MCF 10A (cell line): ENCODE measurements at regions not wholly inside any gene's neighbourhood (a gene's known extent, or its start where the extent isn't known, plus 50 kb on each side); places are given as distances from the start of the nearest gene placed in this dataset.

ENCODE experiments used
- BruUV-seq: library from RNA; stranded (reverse); fragments of 400-500 nt; replicated peaks from 2 replicates; lab custom pipeline; 2021; lab: Mats Ljungman, UMichigan
- CTCF ChIA-PET: fragments of 300-600 bp; sonication (Branson Sonifier 250); formaldehyde crosslinking; extraction: SDS; loops from one replicate; lab custom pipeline; 2021; ENCODE audit warnings: antibody characterized with exemption, inconsistent platforms; lab: Yijun Ruan, JAX
- POLR2A ChIA-PET: fragments of 300-600, 350-650 bp; sonication (Branson Sonifier 250); formaldehyde crosslinking; extraction: SDS; loops from one replicate; lab custom pipeline; 2020; ENCODE audit warnings: antibody characterized with exemption, inconsistent platforms; lab: Yijun Ruan, JAX
- DNase-seq: peaks from one replicate; pipeline ENCODE4 v3.0.0-alpha.2; 2018; ENCODE audit not compliant: unreplicated experiment
- H3K27ac Mint-ChIP-seq: one replicate; pipeline ENCODE4 v1.8.0; 2022; ENCODE audit warnings: mild to moderate bottlenecking, low read depth, mixed read lengths; ENCODE audit not compliant: unreplicated experiment
- H3K27me3 Mint-ChIP-seq: one replicate; pipeline ENCODE4 v1.8.0; 2022; ENCODE audit warnings: mixed read lengths; ENCODE audit not compliant: insufficient read depth, unreplicated experiment
- H3K36me3 Mint-ChIP-seq: one replicate; pipeline ENCODE4 v1.8.0; 2022; ENCODE audit warnings: mild to moderate bottlenecking, moderate library complexity, mixed read lengths; ENCODE audit not compliant: insufficient read depth, unreplicated experiment
- H3K4me1 Mint-ChIP-seq: one replicate; pipeline ENCODE4 v1.8.0; 2022; ENCODE audit warnings: mixed read lengths; ENCODE audit not compliant: insufficient read depth, unreplicated experiment
- H3K4me3 Mint-ChIP-seq: one replicate; pipeline ENCODE4 v1.8.0; 2022; ENCODE audit warnings: mild to moderate bottlenecking, moderate library complexity, mixed read lengths; ENCODE audit not compliant: unreplicated experiment
- H3K9me3 Mint-ChIP-seq: one replicate; pipeline ENCODE4 v1.8.0; 2022; ENCODE audit warnings: mixed read lengths; ENCODE audit not compliant: unreplicated experiment
- intact Hi-C: fragments of 100-400 bp; cut with micrococcal nuclease; formaldehyde crosslinking; loops from 2 replicates; pipeline ENCODE4 v1.14.1; 2022
- TF ChIP-seq, protein P1 (sequence below): fragments of 200-600 bp; IDR thresholded peaks from one replicate; pipeline ENCODE4 v1.8.0; 2022; ENCODE audit warnings: antibody characterized with exemption, mild to moderate bottlenecking; ENCODE audit not compliant: unreplicated experiment

DNA sequence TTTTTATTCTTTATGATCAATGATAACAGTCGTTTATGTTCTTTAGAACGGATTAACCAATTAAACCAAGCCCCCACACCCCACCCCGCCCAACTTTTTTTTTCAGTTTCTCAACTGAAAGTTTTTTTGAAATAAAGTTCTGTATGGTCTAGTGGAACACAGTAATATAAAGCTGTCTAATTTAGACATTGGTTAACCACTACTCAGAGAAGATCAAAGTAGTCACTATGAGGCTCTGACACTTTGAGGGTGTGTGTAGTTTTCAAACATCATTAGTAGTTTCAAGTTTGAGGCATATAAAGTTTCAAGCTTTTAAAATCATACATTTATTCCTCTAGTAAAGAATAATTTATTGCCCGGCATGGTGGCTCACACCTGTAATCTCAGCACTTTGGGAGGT lies 413.2 kb downstream of the EFNB2 start:
- ChIA-PET CTCF (no interaction called here), POLR2A (no interaction called here)
- intact Hi-C loops, result no loop called here

DNA sequence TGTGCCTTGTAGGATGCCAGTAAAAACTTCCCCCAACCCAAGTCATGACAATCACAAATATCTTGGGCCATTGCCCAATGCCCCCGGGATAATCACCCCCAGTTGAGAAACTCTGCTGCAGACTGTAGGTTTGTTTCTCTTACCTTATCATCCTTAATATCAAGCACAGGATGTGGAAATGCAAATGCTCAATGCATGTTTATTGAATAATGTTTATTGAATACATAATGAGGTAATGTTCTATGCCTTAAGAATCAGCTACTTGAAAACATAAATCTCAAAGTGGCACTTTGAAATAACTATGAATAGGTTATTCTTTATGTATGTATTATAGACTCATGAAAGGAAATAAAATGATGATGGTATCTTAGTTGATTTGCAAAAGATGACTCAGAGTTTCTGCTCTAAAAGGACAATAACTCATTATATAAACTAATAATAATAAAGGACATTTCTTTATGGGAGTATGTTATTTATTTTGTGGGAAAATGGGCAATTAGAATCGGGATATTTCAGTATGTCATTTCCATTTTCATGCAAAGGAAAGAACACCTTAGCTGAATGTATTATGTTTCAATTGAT lies 414.2 kb downstream of the EFNB2 start:
- intact Hi-C loops, result no loop called here
- no peak for DNase-seq
- no peak overlapping the region for H3K4me3 Mint-ChIP-seq
- H3K36me3 Mint-ChIP-seq, result no peaks in the 10 kb centered on the region
- BruUV-seq, result no TSS peak
- TF ChIP-seq, protein P1, sequence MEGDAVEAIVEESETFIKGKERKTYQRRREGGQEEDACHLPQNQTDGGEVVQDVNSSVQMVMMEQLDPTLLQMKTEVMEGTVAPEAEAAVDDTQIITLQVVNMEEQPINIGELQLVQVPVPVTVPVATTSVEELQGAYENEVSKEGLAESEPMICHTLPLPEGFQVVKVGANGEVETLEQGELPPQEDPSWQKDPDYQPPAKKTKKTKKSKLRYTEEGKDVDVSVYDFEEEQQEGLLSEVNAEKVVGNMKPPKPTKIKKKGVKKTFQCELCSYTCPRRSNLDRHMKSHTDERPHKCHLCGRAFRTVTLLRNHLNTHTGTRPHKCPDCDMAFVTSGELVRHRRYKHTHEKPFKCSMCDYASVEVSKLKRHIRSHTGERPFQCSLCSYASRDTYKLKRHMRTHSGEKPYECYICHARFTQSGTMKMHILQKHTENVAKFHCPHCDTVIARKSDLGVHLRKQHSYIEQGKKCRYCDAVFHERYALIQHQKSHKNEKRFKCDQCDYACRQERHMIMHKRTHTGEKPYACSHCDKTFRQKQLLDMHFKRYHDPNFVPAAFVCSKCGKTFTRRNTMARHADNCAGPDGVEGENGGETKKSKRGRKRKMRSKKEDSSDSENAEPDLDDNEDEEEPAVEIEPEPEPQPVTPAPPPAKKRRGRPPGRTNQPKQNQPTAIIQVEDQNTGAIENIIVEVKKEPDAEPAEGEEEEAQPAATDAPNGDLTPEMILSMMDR, result no peak
- H3K9me3 Mint-ChIP-seq, result no peaks in the 10 kb centered on the region
- H3K27ac Mint-ChIP-seq, result no peak overlapping the region
- POLR2A ChIA-PET, result no interaction called here
- H3K4me1 Mint-ChIP-seq, result peaks cover 16% of the 10 kb centered on the region
- H3K27me3 Mint-ChIP-seq, result no peaks in the 10 kb centered on the region
- CTCF ChIA-PET, result interaction anchor here (0.7 kb wide), 1 partner anchor 405 kb away, joined by 3 read pairs; no protein-coding TSS in a partner anchor

More for the DNA sequence above, 413.2 kb downstream of the EFNB2 start:
- TF ChIP-seq, protein P1, result no peak
- H3K36me3 Mint-ChIP-seq, result no peaks in the 10 kb centered on the region
- no peak overlapping the region for H3K27ac Mint-ChIP-seq
- H3K4me3 Mint-ChIP-seq, result no peak overlapping the region
- BruUV-seq, result no TSS peak
- no peaks in the 10 kb centered on the region for H3K9me3 Mint-ChIP-seq
- no peaks in the 10 kb centered on the region for H3K27me3 Mint-ChIP-seq
- no peak for DNase-seq
- peaks cover 16% of the 10 kb centered on the region for H3K4me1 Mint-ChIP-seq

DNA sequence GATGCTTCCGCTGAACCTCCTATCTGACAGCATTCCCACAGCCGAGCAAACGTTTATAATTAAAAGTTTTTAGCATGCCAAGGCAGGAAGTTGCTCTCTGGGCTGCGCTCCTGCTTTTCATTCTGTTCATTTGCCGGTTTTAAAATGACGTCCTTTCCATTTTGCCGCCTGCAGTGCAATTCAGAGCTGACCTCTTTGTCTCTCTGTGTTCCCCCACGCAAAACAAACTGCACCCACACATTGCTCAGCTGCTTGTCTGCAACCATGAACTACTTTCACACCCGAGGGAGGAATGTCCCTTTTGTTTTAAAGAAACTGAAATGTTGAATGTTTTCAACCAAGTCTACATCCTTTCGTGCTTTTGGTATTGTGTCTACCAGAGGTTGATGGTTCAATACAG lies 416.5 kb downstream of the EFNB2 start:
- H3K27ac Mint-ChIP-seq, result peak overlapping the region; percentile 8
- ChIA-PET POLR2A (interaction anchor here (0.6 kb wide), 1 partner anchor 134 kb away, joined by 3 read pairs; no protein-coding TSS in a partner anchor), CTCF (interaction anchor here (1.3 kb wide), 1 partner anchor 10 kb away, joined by 4 read pairs; no protein-coding TSS in a partner anchor)
- intact Hi-C loops, result no loop called here
- BruUV-seq, result no TSS peak
- DNase-seq, result no peak
- no peaks in the 10 kb centered on the region for H3K9me3 Mint-ChIP-seq
- TF ChIP-seq, protein P1, result no peak
- H3K4me1 Mint-ChIP-seq, result peaks cover 23% of the 10 kb centered on the region
- no peaks in the 10 kb centered on the region for H3K27me3 Mint-ChIP-seq
- H3K36me3 Mint-ChIP-seq, result no peaks in the 10 kb centered on the region
- H3K4me3 Mint-ChIP-seq, result no peak overlapping the region

DNA sequence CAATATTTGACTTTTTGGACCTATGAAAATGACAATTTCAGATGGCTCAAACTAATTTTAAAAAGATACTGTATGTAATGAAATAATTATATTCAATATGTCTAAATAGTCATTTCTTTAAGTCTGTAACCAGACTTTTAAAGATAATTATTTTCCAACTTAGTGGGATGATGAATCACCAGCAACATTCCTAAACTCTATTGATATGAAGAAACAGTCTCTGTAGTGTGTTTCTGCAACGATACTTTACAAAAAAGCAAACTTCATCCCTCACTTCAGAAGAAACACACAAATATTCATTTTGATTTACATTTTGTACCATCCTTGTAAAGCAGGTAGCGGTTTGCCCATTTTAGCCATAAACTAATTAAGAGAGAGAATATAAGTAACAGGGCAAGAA lies 417.4 kb downstream of the EFNB2 start:
- intact Hi-C loops, result no loop called here
- no peaks in the 10 kb centered on the region for H3K9me3 Mint-ChIP-seq
- H3K4me1 Mint-ChIP-seq, result peaks cover 23% of the 10 kb centered on the region
- DNase-seq, result no peak
- no peaks in the 10 kb centered on the region for H3K36me3 Mint-ChIP-seq
- peak overlapping the region; percentile 55 for H3K27ac Mint-ChIP-seq
- BruUV-seq, result no TSS peak
- CTCF ChIA-PET, result interaction anchor here (1.0 kb wide), 1 partner anchor 414 kb away, joined by 5 read pairs; no protein-coding TSS in a partner anchor
- no peaks in the 10 kb centered on the region for H3K27me3 Mint-ChIP-seq
- TF ChIP-seq, protein P1, result no peak
- POLR2A ChIA-PET, result interaction anchor here (0.7 kb wide), 1 partner anchor 17 kb away, joined by 3 read pairs; no protein-coding TSS in a partner anchor
- no peak overlapping the region for H3K4me3 Mint-ChIP-seq
